Upper lobe of left lung (tissue), 6 donors: ENCODE measurements at regions not wholly inside any gene's neighbourhood (a gene's known extent, or its start where the extent isn't known, plus 50 kb on each side); places are given as distances from the start of the nearest gene placed in this dataset.

Source experiments
- ATAC-seq, 2 donors: fragments of 200-7000 bp; cut with Tn5 transposase; one replicate each; pipeline ENCODE4 v1.9.1; 2022; ENCODE audit warnings: mild to moderate bottlenecking in 2 of 2, moderate library complexity in 2 of 2; ENCODE audit not compliant: low FRiP score in 2 of 2
- DNase-seq, 2 donors: peaks; one replicate each; pipeline ENCODE4 v3.0.0-alpha.2; 2019 to 2020
- H3K27ac ChIP-seq, 4 donors: fragments of 200-600 bp; sonication (generic); one replicate each; pipeline ENCODE4 v1.5.1; 2016 to 2019
- H3K27me3 ChIP-seq, 4 donors: fragments of 200-600 bp; sonication (generic); one replicate each; pipeline ENCODE4 v1.5.1; 2017 to 2019
- H3K36me3 ChIP-seq, 4 donors: fragments of 200-600 bp; sonication (generic); one replicate each; pipeline ENCODE4 v1.5.1; 2016 to 2019
- H3K4me1 ChIP-seq, 4 donors: fragments of 200-600 bp; sonication (generic); one replicate each; pipeline ENCODE4 v1.5.1; 2018 to 2019
- H3K4me3 ChIP-seq, 4 donors: fragments of 200-600 bp; sonication (generic); one replicate each; pipeline ENCODE4 v1.5.1; 2017 to 2019; ENCODE audit warnings: mild to moderate bottlenecking in 2 of 4, moderate library complexity in 1 of 4
- H3K9me3 ChIP-seq, 4 donors: fragments of 200-600 bp; sonication (generic); one replicate each; pipeline ENCODE4 v1.5.1; 2018 to 2019
- EP300 ChIP-seq, 4 donors: sonication (generic); formaldehyde crosslinking; IDR thresholded peaks; one replicate each; pipeline ENCODE4 v1.5.1; 2017; ENCODE audit warnings: antibody characterized with exemption in 4 of 4, control low read depth in 2 of 4
- POLR2A ChIP-seq, 4 donors: fragments of 450-650 bp; IDR thresholded peaks; one replicate each; pipeline ENCODE4 v1.5.1; 2016 to 2017; ENCODE audit warnings: antibody characterized with exemption in 4 of 4, mild to moderate bottlenecking in 2 of 4
- POLR2AphosphoS5 ChIP-seq, 2 donors: sonication (generic); formaldehyde crosslinking; IDR thresholded peaks; one replicate each; pipeline ENCODE4 v1.5.1; 2017; ENCODE audit warnings: antibody characterized with exemption in 2 of 2
- WGBS, 2 donors: methylation state at CpG; one replicate each; pipeline ENCODE4 v1.1.5; 2017 to 2018; 5-methylcytosine and 5-hydroxymethylcytosine counted together
- TF ChIP-seq, protein P1 (sequence below), 6 experiments: fragments of 450-650 bp in 4 of 6; fragments of 200-600 bp in 2 of 6; sonication (generic) in 2 of 6; IDR thresholded peaks; one replicate each; pipeline ENCODE4 v1.5.1; 2016 to 2019; ENCODE audit warnings: antibody characterized with exemption in 6 of 6
- donor health status: DM: no; HTN: no; CAD: no; lungs with moderate emphysema.
- donor health status: DM: no; HTN: yes; CAD: no; lungs with severe emphysema.

DNA sequence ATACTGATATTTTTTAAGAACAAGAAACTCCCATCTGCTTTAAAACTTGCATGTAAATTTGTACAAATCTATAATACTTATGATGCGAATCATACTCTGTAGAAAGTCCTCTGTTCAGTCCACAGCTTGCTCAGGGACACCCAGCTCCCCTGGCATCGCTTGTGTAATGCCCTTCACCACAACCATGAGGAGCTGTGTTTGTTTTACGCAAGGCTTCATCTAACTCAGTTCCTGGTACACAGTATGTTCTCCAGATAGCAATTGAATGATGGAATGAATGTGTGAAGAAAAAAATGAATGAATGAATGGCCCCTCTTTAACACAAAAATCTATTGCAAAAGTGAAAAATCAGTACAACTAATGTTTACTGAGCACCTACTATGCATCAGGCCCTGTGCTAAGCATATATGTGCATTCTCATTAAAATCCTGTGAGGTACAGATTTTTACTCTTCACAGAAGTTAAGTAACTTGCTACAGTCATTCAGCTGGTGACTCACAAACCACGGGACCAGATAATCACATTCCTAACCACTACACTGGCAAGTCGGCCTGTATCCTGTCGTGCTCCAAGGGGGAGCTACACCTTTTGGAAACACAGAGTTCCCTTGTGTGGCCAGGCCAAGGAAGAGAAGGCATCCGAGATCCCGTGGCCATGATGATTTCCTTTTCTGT is 58.7 kb upstream of the KDR start:
- WGBS, 2 donors = 62 to 66% methylated on average over 8 of the region's 8 CpGs
- no peaks in the 10 kb centered on the region for H3K36me3 ChIP-seq
- no peak overlapping the region for H3K4me3 ChIP-seq
- ATAC-seq (peak; percentile 69 to 73), DNase-seq (peak in 1 of 2 donors; percentile 28)
- peak overlapping the region in 2 of 4 donors; percentile 5 to 29 for H3K27ac ChIP-seq
- TF ChIP-seq EP300 (IDR thresholded peaks at IDR 0.05) (no peak), POLR2A (IDR thresholded peaks at IDR 0.05) (no peak), POLR2AphosphoS5 (IDR thresholded peaks at IDR 0.05) (no peak)
- TF ChIP-seq, protein P1, sequence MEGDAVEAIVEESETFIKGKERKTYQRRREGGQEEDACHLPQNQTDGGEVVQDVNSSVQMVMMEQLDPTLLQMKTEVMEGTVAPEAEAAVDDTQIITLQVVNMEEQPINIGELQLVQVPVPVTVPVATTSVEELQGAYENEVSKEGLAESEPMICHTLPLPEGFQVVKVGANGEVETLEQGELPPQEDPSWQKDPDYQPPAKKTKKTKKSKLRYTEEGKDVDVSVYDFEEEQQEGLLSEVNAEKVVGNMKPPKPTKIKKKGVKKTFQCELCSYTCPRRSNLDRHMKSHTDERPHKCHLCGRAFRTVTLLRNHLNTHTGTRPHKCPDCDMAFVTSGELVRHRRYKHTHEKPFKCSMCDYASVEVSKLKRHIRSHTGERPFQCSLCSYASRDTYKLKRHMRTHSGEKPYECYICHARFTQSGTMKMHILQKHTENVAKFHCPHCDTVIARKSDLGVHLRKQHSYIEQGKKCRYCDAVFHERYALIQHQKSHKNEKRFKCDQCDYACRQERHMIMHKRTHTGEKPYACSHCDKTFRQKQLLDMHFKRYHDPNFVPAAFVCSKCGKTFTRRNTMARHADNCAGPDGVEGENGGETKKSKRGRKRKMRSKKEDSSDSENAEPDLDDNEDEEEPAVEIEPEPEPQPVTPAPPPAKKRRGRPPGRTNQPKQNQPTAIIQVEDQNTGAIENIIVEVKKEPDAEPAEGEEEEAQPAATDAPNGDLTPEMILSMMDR (IDR thresholded peaks at IDR 0.05) = no peak
- H3K27me3 ChIP-seq = no peaks in the 10 kb centered on the region
- no peaks in the 10 kb centered on the region for H3K9me3 ChIP-seq
- H3K4me1 ChIP-seq = peaks cover 0 to 22% (median 9%) of the 10 kb centered on the region in 4 donors

DNA sequence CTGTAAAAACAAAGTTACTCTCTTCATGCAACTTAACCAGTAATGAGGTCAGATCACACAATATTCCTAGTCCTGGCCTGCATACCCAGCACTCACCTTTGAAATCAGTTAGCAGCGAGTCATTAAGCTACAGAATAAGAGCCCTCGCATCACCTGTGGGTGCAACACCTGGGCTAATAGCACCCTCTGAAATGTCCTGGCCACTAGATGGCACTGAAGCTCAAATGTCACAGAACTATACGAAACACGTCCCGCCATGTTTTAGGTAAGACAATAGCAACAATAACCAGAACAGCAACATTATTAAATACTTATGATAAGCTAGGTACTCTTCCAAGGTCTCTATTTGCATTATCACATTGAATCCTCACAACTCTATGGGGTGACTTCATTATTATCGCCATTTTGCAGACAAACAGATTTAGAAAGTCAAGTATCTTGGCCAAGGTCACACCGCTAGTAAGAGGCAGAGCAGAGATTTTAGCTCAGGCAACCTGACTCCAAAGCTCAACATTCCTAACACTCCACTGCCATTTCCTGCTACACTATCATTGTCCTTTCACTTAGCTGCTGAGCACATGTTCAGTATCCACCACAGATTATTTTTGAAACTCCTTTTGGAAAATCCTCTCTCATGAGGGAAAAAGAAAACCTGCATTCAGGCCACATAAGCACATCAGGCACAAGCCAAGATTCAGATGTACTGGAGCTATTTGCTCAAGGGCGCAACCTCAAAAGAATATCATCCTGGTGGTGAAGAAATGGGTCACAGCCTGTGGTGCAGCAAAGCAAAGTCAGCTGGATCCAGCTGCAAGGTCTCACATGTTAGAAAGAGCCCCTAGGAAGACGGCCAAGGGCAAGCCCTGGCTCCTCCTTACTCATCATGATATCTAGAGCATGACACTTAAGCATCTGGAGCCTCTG is 59.5 kb upstream of the KDR start:
- WGBS, 2 donors = 73 to 84% methylated on average over 9 of the region's 9 CpGs
- Histone ChIP-seq H3K27me3 (no peaks in the 10 kb centered on the region), H3K27ac (peak overlapping the region in 3 of 4 donors; percentile 5 to 29 (median 10)), H3K4me1 (peaks cover 0 to 22% (median 9%) of the 10 kb centered on the region in 4 donors), H3K36me3 (no peaks in the 10 kb centered on the region), H3K4me3 (no peak overlapping the region), H3K9me3 (no peaks in the 10 kb centered on the region)
- peak; percentile 64 to 71 for ATAC-seq
- TF ChIP-seq EP300 (IDR thresholded peaks at IDR 0.05) (no peak), POLR2A (IDR thresholded peaks at IDR 0.05) (no peak), POLR2AphosphoS5 (IDR thresholded peaks at IDR 0.05) (peak; percentile 12 to 14)
- TF ChIP-seq, protein P1 (IDR thresholded peaks at IDR 0.05) = peak in 3 of 6 experiments; percentile 12 to 22 (median 17)
- DNase-seq = no peak

DNA sequence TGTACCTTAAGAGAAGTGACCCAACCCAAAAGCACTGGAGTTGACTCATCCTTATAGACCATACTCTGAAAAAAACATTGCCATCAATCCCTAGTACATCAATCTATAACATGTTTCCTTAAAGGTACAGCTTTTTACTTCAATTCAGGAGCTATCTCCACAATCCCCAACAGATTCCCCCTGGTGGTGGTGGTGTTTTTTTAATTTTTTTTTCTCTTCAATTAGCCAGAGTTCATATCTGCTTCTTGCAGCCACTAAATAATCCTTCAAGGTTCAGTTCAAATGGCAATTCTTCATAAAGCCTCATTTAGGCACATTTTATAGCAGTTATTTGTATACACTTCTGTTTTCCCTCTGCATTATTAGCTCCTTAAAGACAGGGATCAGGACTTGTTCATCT is 60.7 kb upstream of the KDR start:
- H3K27ac ChIP-seq = no peak overlapping the region
- DNase-seq (no peak), ATAC-seq (no peak)
- no peak overlapping the region for H3K4me3 ChIP-seq
- no peaks in the 10 kb centered on the region for H3K36me3 ChIP-seq
- H3K4me1 ChIP-seq = peaks cover 0 to 22% (median 9%) of the 10 kb centered on the region in 4 donors
- H3K9me3 ChIP-seq = no peaks in the 10 kb centered on the region
- H3K27me3 ChIP-seq = no peaks in the 10 kb centered on the region
- TF ChIP-seq POLR2A (IDR thresholded peaks at IDR 0.05) (no peak), POLR2AphosphoS5 (IDR thresholded peaks at IDR 0.05) (no peak), EP300 (IDR thresholded peaks at IDR 0.05) (no peak)
- TF ChIP-seq, protein P1 (IDR thresholded peaks at IDR 0.05) = no peak

DNA sequence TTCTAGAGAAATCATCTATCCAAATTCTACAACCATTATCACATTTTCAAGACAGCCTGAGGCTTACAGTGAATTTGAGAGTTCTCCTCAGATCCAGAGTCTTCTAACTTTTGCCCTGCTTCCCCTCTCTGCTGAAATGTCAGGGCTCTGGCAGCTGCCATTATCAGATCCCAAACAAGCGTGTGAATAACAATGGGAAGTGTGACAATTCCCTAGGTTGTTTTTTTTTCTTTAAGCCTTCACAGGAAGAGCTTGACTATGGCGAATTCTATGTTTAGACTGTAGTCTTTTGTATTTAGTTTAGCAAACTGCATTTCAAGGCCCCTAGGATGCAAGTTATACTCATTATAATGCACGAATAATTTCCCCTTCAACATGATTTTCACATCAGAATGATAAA is 61.3 kb upstream of the KDR start:
- no peaks in the 10 kb centered on the region for H3K9me3 ChIP-seq
- H3K4me3 ChIP-seq = no peak overlapping the region
- no peak overlapping the region for H3K27ac ChIP-seq
- no peaks in the 10 kb centered on the region for H3K27me3 ChIP-seq
- peaks cover 0 to 22% (median 9%) of the 10 kb centered on the region in 4 donors for H3K4me1 ChIP-seq
- 32 to 49% methylated on average over 3 of the region's 3 CpGs for WGBS, 2 donors
- no peak for DNase-seq
- ATAC-seq = no peak
- TF ChIP-seq, protein P1 (IDR thresholded peaks at IDR 0.05) = no peak
- no peak for TF ChIP-seq POLR2A (IDR thresholded peaks at IDR 0.05)
- TF ChIP-seq POLR2AphosphoS5 (IDR thresholded peaks at IDR 0.05) = no peak
- TF ChIP-seq EP300 (IDR thresholded peaks at IDR 0.05) = no peak
- no peaks in the 10 kb centered on the region for H3K36me3 ChIP-seq
